ENCODE measurements at regions not wholly inside any gene's neighbourhood (a gene's known extent, or its start where the extent isn't known, plus 50 kb on each side); places are given as distances from the start of the nearest gene placed in this dataset.

GRCh38 chr3:160162440-160162839 is 62.8 kb upstream of the C3orf80 start:
- TF ChIP-seq POLR2A (IDR thresholded peaks at IDR 0.05): no peak
- no peak for TF ChIP-seq CTCF (IDR thresholded peaks at IDR 0.05)
